ENCODE measurements at regions not wholly inside any gene's neighbourhood (a gene's known extent, or its start where the extent isn't known, plus 50 kb on each side); places are given as distances from the start of the nearest gene placed in this dataset.

GRCh38 chr18:47528343-47528742 lies 276.9 kb upstream of the SKOR2 start:
- no peak for TF ChIP-seq CTCF (IDR thresholded peaks at IDR 0.05; ENCODE audit: insufficient read depth, low read depth, low read length, missing control alignments)
- no peak for DNase-seq (ENCODE audit: low read depth)

GRCh38 chr18:47526147-47526546 lies 274.7 kb upstream of the SKOR2 start:
- no peak for TF ChIP-seq CTCF (IDR thresholded peaks at IDR 0.05; ENCODE audit: insufficient read depth, low read depth, low read length, missing control alignments)
- no peak overlapping the region for H3K4me3 ChIP-seq (ENCODE audit: low read depth, low read length)
- DNase-seq (ENCODE audit: low read depth): no peak

More at GRCh38 chr18:47528343-47528742, 276.9 kb upstream of the SKOR2 start:
- H3K4me3 ChIP-seq (ENCODE audit: low read depth, low read length): no peak overlapping the region

- H3K4me3 ChIP-seq (ENCODE audit: low read depth, low read length): no peak overlapping the region
- no peak for TF ChIP-seq CTCF (IDR thresholded peaks at IDR 0.05; ENCODE audit: insufficient read depth, low read depth, low read length, missing control alignments)
- DNase-seq (ENCODE audit: low read depth): no peak
These were observed 270.9 kb upstream of the SKOR2 start for GRCh38 chr18:47522359-47522758.

- no peak for TF ChIP-seq CTCF (IDR thresholded peaks at IDR 0.05; ENCODE audit: insufficient read depth, low read depth, low read length, missing control alignments)
These were observed 268.8 kb upstream of the SKOR2 start for GRCh38 chr18:47520263-47520662.

GRCh38 chr18:47519706-47520105 lies 268.2 kb upstream of the SKOR2 start:
- no peak for TF ChIP-seq CTCF (IDR thresholded peaks at IDR 0.05; ENCODE audit: insufficient read depth, low read depth, low read length, missing control alignments)
- DNase-seq (ENCODE audit: low read depth): no peak
- H3K4me3 ChIP-seq (ENCODE audit: low read depth, low read length): no peak overlapping the region

More at GRCh38 chr18:47520263-47520662, 268.8 kb upstream of the SKOR2 start:
- H3K4me3 ChIP-seq (ENCODE audit: low read depth, low read length): no peak overlapping the region
- no peak for DNase-seq (ENCODE audit: low read depth)

- no peak for TF ChIP-seq CTCF (IDR thresholded peaks at IDR 0.05; ENCODE audit: insufficient read depth, low read depth, low read length, missing control alignments)
- DNase-seq (ENCODE audit: low read depth): no peak
- no peak overlapping the region for H3K4me3 ChIP-seq (ENCODE audit: low read depth, low read length)
These were observed 267.8 kb upstream of the SKOR2 start for GRCh38 chr18:47519277-47519676.

- TF ChIP-seq CTCF (IDR thresholded peaks at IDR 0.05; ENCODE audit: insufficient read depth, low read depth, low read length, missing control alignments): no peak
- DNase-seq (ENCODE audit: low read depth): no peak
- H3K4me3 ChIP-seq (ENCODE audit: low read depth, low read length): no peak overlapping the region
These were observed 262.2 kb upstream of the SKOR2 start for GRCh38 chr18:47513614-47514013.
